Uterus (tissue), 2 donors: ENCODE measurements at regions not wholly inside any gene's neighbourhood (a gene's known extent, or its start where the extent isn't known, plus 50 kb on each side); places are given as distances from the start of the nearest gene placed in this dataset.

Source experiments
- CTCF ChIP-seq, 4 experiments: fragments of 200-600 bp in 2 of 4; fragments of 450-650 bp in 2 of 4; sonication (generic) in 2 of 4; IDR thresholded peaks; one replicate each; pipeline ENCODE4 v1.5.1; 2016 to 2019; ENCODE audit warnings: antibody characterized with exemption in 4 of 4, mild to moderate bottlenecking in 2 of 4, moderate library complexity in 1 of 4
- POLR2A ChIP-seq, 2 donors: fragments of 450-650 bp; IDR thresholded peaks; one replicate each; pipeline ENCODE4 v1.6.1; 2016; ENCODE audit warnings: antibody characterized with exemption in 2 of 2, mild to moderate bottlenecking in 1 of 2, moderate library complexity in 1 of 2

GRCh38 chr12:115079760-115080159 is 395.8 kb upstream of the TBX3 start:
- no peak for TF ChIP-seq POLR2A (IDR thresholded peaks at IDR 0.05)
- TF ChIP-seq CTCF (IDR thresholded peaks at IDR 0.05): no peak
